ENCODE measurements at regions not wholly inside any gene's neighbourhood (a gene's known extent, or its start where the extent isn't known, plus 50 kb on each side); places are given as distances from the start of the nearest gene placed in this dataset.

DNA sequence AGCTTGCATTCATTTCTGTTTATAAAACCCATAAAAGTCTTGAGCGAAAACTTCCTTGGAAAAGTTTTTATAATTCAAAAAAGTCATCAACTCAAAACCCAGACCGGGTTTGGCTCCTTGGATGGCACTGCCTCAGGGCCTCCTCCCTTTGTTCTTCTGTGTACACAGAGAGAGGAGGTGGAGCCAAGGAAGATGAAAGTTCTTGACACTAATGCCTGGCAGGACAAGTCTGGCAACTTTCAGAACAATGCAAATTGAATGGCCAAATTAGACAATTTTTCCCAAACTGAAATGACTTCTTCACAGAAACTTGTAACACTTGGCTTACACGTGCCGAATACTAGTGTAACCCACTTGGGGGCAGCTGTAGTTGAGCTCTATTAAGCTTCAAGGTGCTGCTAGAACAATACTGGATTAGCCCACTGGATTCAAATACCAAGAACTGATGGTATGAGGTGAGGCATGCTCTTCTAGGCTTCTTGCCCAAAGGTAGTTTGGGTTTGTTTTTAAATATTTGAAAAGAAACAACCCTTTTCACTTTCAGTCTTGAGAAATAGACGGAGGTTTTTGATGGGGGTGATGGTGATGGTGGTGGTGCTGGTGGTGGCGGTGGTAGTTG is 86.6 kb upstream of the FRMD6 start:
- Histone ChIP-seq H3K4me3 (no peak overlapping the region), H3K36me3 (no peaks in the 10 kb centered on the region), H3K4me1 (no peaks in the 10 kb centered on the region), H3K9me3 (no peaks in the 10 kb centered on the region), H3K27me3 (no peaks in the 10 kb centered on the region), H3K27ac (no peak overlapping the region)
- ATAC-seq (peak; percentile 58), DNase-seq (no peak)
- TF ChIP-seq, protein P1, sequence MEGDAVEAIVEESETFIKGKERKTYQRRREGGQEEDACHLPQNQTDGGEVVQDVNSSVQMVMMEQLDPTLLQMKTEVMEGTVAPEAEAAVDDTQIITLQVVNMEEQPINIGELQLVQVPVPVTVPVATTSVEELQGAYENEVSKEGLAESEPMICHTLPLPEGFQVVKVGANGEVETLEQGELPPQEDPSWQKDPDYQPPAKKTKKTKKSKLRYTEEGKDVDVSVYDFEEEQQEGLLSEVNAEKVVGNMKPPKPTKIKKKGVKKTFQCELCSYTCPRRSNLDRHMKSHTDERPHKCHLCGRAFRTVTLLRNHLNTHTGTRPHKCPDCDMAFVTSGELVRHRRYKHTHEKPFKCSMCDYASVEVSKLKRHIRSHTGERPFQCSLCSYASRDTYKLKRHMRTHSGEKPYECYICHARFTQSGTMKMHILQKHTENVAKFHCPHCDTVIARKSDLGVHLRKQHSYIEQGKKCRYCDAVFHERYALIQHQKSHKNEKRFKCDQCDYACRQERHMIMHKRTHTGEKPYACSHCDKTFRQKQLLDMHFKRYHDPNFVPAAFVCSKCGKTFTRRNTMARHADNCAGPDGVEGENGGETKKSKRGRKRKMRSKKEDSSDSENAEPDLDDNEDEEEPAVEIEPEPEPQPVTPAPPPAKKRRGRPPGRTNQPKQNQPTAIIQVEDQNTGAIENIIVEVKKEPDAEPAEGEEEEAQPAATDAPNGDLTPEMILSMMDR (IDR thresholded peaks at IDR 0.05) = no peak
- intact Hi-C loops (cut with DNase I) = no loop called here

DNA sequence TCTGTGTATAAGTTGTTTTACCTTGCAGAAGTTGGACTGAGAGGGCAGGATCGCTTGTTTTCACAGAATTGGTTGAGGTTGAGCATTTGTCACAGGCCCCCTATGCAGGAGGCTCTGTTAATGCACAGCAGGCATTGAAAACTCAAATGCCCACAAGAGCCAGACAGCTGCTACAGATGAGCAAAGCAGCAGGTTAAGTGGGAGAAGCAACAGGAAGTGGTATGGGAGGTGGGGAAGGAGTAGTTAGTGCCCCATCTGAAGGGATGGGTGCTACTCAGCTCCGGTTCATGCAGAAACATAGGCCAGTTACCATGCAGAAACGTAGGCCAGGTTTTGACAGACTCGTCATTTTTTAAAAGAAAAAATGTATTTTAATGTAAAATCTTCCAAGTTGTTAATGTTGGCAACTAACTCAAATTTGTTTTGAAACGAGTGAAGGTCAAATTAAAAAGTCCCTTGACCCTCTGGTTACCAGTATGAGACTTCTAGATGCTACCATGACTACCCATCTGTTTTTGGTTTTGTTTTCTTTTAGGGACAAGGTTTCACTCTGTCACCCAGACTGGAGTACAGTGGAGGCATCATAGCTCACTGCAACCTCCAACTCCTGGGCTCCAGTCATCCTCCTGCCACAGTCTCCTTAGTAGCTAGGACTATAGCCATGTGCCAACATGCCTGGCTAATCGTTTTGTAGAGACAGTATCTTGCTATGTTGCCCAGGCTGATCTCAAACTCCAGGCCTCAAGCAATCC is 84.7 kb upstream of the FRMD6 start:
- Histone ChIP-seq H3K27ac (no peak overlapping the region), H3K36me3 (no peaks in the 10 kb centered on the region), H3K27me3 (no peaks in the 10 kb centered on the region), H3K9me3 (no peaks in the 10 kb centered on the region), H3K4me1 (no peaks in the 10 kb centered on the region), H3K4me3 (no peak overlapping the region)
- TF ChIP-seq, protein P1 (IDR thresholded peaks at IDR 0.05) = no peak
- ATAC-seq (no peak), DNase-seq (no peak)
- intact Hi-C loops (cut with DNase I) = no loop called here

DNA sequence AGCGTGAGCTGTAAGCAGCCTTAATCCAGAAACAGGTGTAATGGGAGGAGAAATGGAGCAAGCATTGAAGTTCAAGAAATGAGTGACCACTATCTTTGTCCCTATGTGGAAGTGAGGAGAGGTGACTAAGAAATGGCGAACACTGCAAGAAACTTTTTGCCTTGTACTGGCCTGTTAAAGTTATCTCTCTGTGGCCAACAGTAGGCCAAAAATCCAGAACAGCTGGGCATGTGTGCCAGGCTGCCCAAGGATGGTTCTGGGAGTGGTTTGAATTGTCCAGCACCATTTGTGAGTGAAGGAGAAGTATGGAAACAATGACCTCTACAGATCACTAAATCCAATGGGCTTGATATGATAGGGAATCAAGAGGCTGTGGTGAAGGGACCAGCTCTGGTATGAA is 83.3 kb upstream of the FRMD6 start:
- Histone ChIP-seq H3K27me3 (no peaks in the 10 kb centered on the region), H3K4me1 (no peaks in the 10 kb centered on the region), H3K27ac (no peak overlapping the region), H3K36me3 (no peaks in the 10 kb centered on the region), H3K9me3 (no peaks in the 10 kb centered on the region), H3K4me3 (no peak overlapping the region)
- intact Hi-C loops (cut with DNase I) = no loop called here
- TF ChIP-seq, protein P1 (IDR thresholded peaks at IDR 0.05) = no peak
- ATAC-seq (no peak), DNase-seq (no peak)

DNA sequence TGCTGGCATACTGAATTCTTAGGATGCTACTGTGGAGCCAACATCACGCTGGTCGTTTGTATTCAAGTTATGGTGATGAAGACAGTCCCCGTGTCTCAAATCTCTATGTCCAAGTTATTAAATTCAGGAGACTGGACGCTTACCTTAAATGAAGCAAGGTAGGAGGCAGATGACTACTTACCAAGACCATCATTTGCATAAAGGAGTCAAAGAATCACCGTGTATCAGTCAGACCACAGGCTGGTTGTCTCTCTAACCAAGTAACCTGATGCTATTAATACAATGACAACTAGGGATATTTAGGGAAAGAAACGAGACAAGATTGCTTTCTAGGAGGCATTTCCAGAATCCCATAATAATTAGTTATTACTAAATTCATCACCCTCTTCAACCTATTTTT is 78.1 kb upstream of the FRMD6 start:
- no peak for DNase-seq
- H3K27me3 ChIP-seq = peaks cover 0 to 5% of the 10 kb centered on the region in 2 donors
- H3K9me3 ChIP-seq = no peaks in the 10 kb centered on the region
- H3K27ac ChIP-seq = no peak overlapping the region
- no peak overlapping the region for H3K4me3 ChIP-seq
- no peaks in the 10 kb centered on the region for H3K4me1 ChIP-seq
- H3K36me3 ChIP-seq = no peaks in the 10 kb centered on the region
- ATAC-seq = no peak
- intact Hi-C loops (cut with DNase I) = no loop called here
- TF ChIP-seq, protein P1 (IDR thresholded peaks at IDR 0.05) = no peak

DNA sequence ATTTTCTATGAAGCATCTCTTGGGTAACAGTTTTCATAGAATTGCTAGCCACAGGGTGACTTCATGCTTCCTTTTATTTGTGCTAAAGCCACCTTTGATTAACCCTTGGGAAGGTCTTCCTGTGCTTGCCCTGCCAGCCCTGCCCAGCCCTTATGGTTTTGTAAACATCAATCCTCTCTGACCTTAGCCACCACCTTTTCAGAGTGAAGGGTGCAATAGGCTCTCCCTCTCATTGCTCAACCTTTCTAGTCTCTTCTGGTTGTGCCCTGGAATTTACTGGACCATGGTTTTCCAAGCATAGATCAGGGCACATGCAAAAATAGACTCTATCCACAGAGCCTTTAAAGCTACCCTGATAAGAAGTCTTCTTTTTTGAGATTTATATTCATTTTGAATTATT is 77.7 kb upstream of the FRMD6 start:
- TF ChIP-seq, protein P1 (IDR thresholded peaks at IDR 0.05) = no peak
- ATAC-seq = no peak
- no peaks in the 10 kb centered on the region for H3K4me1 ChIP-seq
- peaks cover 0 to 5% of the 10 kb centered on the region in 2 donors for H3K27me3 ChIP-seq
- H3K4me3 ChIP-seq = no peak overlapping the region
- H3K27ac ChIP-seq = no peak overlapping the region
- H3K9me3 ChIP-seq = no peaks in the 10 kb centered on the region
- intact Hi-C loops (cut with DNase I) = no loop called here
- no peak for DNase-seq
- no peaks in the 10 kb centered on the region for H3K36me3 ChIP-seq

Measured in left lung (tissue), 4 donors.